ENCODE measurements at regions not wholly inside any gene's neighbourhood (a gene's known extent, or its start where the extent isn't known, plus 50 kb on each side); places are given as distances from the start of the nearest gene placed in this dataset.

- TF ChIP-seq SIN3A (IDR thresholded peaks at IDR 0.05; ENCODE audit: borderline replicate concordance, insufficient read depth, low read length) (no peak), POLR2AphosphoS5 (IDR thresholded peaks at IDR 0.05; ENCODE audit: low read depth, low read length) (no peak), TAF1 (IDR thresholded peaks at IDR 0.05; ENCODE audit: borderline replicate concordance, insufficient read depth, low read length) (no peak), REST (IDR thresholded peaks at IDR 0.05; ENCODE audit: insufficient read depth in 1 of 2, low read depth in 2 of 2, low read length in 2 of 2) (no peak), FOXP2 (optimal IDR thresholded peaks at IDR 0.05; ENCODE audit: borderline replicate concordance, extremely low read depth, extremely low read length, insufficient read depth) (no peak)
Observed at GRCh38 chr17:72565006-72565405, 444.2 kb downstream of the SOX9 start.

GRCh38 chr17:72565758-72566157 is 444.9 kb downstream of the SOX9 start:
- TF ChIP-seq POLR2AphosphoS5 (IDR thresholded peaks at IDR 0.05; ENCODE audit: low read depth, low read length) (no peak), REST (IDR thresholded peaks at IDR 0.05; ENCODE audit: insufficient read depth in 1 of 2, low read depth in 2 of 2, low read length in 2 of 2) (no peak)

GRCh38 chr17:72566671-72567484 is 446.1 kb downstream of the SOX9 start:
- TF ChIP-seq TAF1 (IDR thresholded peaks at IDR 0.05; ENCODE audit: borderline replicate concordance, insufficient read depth, low read length) (no peak), POLR2AphosphoS5 (IDR thresholded peaks at IDR 0.05; ENCODE audit: low read depth, low read length) (no peak), FOXP2 (optimal IDR thresholded peaks at IDR 0.05; ENCODE audit: borderline replicate concordance, extremely low read depth, extremely low read length, insufficient read depth) (no peak), REST (IDR thresholded peaks at IDR 0.05; ENCODE audit: insufficient read depth in 1 of 2, low read depth in 2 of 2, low read length in 2 of 2) (no peak), SIN3A (IDR thresholded peaks at IDR 0.05; ENCODE audit: borderline replicate concordance, insufficient read depth, low read length) (no peak)

GRCh38 chr17:72567774-72568173 is 447.0 kb downstream of the SOX9 start:
- peak in 1 of 2 experiments; percentile 35; a peak in 1 of 4 replicates for TF ChIP-seq REST (IDR thresholded peaks at IDR 0.05; ENCODE audit: insufficient read depth in 1 of 2, low read depth in 2 of 2, low read length in 2 of 2)
- TF ChIP-seq TAF1 (IDR thresholded peaks at IDR 0.05; ENCODE audit: borderline replicate concordance, insufficient read depth, low read length) = no peak
- no peak for TF ChIP-seq POLR2AphosphoS5 (IDR thresholded peaks at IDR 0.05; ENCODE audit: low read depth, low read length)
- no peak for TF ChIP-seq FOXP2 (optimal IDR thresholded peaks at IDR 0.05; ENCODE audit: borderline replicate concordance, extremely low read depth, extremely low read length, insufficient read depth)
- no peak for TF ChIP-seq SIN3A (IDR thresholded peaks at IDR 0.05; ENCODE audit: borderline replicate concordance, insufficient read depth, low read length)

All from PFSK-1 (cell line).